GM19351 (cell line): ENCODE measurements at regions not wholly inside any gene's neighbourhood (a gene's known extent, or its start where the extent isn't known, plus 50 kb on each side); places are given as distances from the start of the nearest gene placed in this dataset.

ENCODE experiments used
- ATAC-seq: cut with Tn5 transposase; IDR thresholded peaks from one replicate; pipeline ENCODE4 v1.9.1; 2021; ENCODE audit warnings: mild to moderate bottlenecking, moderate library complexity; ENCODE audit not compliant: unreplicated experiment

DNA sequence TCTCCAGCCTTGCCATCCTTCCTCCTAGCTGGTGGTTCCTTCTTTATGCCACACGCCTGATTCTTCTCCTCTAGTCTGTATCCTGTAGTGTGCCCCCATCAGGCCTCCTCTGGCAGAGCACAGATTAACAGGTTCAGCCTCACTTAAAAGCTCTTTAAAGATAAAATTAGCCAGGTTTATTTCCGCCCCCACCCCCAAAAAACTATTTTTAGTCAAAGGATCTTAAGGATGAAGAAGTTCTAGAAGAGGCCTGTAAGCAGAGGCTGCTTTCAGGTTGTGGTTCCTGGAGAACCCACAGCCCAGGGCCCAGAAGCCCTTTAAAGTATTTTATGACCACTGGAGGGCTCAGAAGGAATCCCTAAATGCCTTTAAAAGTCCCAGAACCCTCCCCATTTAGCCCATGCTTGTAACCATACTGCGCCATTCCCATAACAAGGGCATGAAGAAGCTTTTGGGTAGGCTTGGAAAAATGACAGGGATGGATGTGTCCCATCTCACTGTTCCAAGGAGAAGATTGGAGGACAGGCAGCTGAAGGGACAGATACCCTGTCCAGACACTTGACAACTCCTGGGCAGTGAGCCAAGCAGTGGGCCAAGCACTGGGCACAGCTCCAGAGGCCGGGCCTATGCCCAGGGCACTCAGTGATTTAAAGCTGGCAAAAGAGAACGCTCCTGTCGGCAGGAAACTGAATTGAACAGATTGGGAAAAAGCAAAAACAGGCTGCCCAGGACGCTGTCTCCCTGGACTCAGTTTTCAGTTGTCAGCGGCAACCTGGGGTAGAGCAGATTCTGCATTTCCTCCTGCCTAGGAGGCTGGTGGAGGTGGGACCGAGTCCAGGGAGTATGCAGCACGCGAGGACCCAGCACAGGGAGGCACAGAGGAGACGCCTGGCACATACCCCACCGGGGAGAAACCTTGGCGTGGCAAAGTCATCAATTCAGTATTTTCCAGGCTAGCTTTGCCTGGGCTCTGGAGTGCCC, 106.3 kb upstream of the SSBP2 start:
- ATAC-seq, result no peak

DNA sequence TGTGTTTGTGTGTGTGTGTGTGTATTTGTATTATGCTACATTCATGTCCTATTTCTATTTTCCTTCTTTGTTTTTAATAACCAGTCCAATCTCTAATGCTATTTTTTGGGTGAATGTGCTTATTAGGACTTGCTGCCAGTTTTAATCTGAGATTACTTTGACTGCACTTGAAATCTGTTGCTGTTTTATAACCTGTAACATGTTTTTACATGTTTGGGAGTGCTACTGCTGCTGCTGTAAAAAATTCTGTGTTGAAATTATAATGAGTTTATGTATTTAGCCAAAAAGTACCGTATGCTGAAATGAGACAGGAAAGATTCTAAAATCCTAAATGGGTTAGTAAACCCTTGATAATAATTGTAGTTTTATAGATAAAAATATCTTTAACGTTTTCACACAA, 104.7 kb upstream of the SSBP2 start:
- ATAC-seq, result no peak

DNA sequence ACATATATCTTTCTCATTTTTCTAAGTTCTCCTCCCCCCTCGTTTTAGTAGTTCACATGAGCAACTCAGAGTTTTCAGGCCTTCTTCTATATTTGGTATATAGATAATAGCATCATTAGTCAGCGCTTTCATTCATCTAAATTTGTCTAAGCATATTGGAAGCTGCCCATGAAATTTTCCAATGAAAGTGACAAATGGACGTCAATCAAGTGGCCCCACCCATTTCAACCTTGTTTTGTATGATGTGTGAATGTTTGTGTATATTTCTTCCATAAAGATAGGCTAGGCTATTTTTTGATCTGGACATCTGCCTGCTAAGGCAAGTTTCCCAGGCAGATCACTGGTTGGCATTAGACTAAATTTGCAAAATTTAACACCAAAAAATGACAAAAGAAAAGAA, 104.0 kb upstream of the SSBP2 start:
- ATAC-seq, result no peak

DNA sequence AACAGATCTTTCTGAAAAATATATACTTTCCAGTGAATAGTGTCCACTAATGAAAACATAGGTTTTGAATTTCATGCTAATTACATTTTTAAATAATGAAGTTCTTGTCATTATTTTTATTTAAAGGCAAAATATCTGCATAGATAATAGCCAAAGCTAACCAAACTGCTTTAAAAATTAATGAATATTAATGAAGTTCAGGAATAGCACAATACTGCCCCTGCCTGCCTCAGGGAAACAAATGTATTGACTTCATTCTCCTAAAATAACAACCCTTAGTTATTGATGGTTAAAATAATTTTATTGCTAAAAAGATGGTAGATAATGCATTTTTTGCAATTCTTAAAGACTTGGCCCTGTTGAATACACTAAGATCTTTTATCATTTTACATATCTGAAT, 103.6 kb upstream of the SSBP2 start:
- no peak for ATAC-seq

DNA sequence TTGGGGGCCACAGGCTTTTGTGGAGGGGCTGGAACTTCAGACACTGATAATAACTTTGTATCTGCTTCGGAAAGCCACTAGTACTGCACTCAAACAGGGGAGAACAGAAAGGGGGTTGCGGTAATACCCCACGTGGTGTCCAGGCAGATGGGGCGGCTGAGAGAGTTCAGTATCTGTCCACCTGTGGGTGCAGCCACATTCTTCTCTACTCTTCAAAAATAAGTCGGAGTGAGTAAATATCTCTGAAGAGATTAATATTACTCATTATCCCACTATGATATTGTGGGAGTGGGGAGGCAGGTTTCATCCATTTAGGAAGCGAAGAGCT, 102.1 kb upstream of the SSBP2 start:
- ATAC-seq, result no peak

DNA sequence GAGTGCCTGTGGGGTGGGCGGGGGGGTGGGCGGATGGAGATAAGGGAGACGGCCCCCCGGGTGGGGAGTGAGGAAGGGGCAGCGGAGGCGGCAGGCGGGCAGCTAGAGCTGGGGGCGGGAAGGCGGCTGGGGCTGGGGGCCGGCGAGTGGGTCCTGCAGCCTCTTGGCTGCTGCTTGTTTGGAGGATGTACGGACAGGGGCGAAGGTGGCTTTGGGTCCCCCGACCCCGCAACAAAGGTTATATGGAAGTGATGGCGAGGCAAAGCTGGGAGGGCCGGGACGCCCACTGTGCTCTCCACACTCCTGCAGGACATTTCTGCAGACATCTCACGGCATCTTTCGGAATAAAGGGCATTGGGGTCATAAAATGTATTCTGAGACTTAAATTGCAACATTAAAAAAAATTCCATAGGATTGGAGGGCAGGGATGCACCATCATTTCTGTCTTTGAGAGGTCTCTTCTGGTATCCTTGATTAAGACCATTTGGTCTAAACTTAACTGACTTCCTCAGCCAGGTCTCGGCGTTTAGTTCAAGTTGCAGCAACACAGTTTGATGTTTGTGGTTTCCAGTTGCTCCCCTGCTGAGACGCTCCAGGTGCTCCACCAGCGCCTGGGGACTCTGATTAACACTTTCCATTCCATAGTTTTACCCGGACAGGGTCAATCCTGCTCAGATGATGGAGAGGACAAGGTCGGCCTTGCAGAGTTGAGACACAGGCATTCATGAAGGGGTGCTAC, 101.6 kb upstream of the SSBP2 start:
- no peak for ATAC-seq

DNA sequence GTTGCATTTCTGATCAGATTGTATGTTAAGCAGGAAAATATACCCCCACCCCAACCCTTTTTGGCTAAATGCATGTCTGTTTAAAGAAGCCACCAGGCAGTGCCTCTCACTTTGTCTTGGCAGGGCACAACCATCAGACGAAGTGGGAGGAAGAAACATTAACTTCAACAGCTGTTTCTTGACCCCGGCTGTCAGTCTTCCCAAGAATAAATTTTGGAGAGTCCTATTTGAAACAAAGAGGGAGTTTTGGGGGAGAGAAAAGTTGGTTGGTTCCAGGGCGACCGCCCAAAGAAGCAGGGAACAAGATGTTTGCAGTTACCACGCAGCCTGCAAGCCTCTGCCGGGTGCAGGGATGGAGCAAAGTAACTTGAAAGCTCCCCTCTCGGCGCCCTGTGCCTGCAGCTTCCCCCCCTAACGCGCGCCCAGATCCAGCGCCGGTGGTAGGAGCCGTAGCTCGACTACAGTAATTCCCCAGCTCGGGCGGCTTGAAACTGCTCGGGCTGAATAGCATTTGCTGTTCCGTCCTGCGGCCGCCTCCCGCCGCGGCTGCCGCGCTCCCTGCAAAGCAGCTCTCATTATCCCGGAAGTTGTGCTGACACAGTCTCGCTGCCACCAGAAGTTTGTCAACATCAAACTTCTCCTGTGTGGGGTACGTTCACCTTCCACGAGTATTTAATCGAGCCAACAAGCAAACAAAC, 100.7 kb upstream of the SSBP2 start:
- peak; percentile 83 for ATAC-seq

DNA sequence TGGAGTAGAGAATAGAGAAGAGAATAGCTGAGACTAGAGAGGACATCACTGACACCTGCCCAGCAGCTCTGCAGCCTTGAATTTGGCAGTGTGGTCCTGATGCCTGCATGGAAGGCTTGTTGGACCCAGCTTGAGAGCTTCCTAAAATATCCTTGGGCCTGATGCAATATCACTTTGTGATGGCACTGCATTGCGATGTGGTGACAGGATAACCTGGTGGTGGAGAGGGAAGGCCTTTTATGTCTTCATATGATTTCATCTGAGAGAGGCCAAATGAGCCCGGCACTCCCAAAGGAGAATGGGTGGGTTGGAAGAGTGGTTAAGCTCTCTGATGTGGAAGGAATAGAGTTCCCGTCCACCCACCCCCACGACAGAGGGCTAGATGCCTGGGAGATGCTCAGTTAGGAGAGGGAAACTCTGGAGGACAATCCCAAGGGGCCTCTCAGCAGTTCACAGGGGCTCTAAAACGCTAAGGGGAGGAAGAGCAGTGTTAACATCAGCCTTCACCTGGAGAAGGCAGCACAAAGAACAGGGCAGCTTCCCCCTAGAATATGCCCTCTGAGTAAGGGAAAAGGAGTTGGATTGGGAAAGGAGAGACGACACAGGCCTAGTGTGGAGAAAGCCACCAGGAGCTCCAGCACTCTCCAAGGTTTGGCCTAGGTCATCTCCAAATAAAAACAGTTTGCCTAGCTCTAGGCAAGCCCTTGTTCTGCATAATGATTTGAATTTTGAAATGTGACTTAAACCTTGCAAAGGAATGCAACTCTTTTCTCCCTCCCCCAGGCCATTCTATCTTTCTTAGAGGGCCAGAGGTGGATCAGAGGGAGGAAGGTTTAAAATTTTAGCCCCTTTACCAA, 99.8 kb upstream of the SSBP2 start:
- ATAC-seq, result peak; percentile 3

DNA sequence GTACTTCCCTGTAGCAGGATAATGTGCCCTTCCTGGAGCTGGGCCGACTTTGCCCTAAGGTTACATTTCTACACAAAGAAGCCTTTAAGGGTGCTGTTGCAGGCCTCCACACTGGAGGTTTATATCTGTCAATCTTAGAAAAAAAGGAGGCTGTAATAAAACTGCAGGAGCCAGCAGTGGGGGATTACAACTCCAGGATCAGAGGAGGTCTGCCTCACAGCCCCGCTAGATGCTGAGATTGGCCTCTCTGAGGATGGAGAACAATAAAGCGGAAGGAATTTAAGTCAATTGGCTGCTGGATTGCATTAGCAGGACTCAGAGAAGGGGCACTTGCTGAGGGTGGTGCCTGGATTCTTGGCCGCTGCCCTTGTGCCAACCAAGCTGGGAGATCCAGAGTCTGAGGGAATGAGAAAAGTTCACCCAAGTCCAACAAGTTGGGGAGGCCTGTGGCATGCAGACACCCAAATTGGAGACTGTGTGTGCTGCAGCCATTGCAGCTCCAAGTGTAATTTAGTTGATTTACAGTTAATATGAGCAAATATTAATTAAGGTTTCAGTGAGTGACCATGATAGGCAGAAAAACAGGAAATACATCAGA, 99.0 kb upstream of the SSBP2 start:
- ATAC-seq, result no peak

DNA sequence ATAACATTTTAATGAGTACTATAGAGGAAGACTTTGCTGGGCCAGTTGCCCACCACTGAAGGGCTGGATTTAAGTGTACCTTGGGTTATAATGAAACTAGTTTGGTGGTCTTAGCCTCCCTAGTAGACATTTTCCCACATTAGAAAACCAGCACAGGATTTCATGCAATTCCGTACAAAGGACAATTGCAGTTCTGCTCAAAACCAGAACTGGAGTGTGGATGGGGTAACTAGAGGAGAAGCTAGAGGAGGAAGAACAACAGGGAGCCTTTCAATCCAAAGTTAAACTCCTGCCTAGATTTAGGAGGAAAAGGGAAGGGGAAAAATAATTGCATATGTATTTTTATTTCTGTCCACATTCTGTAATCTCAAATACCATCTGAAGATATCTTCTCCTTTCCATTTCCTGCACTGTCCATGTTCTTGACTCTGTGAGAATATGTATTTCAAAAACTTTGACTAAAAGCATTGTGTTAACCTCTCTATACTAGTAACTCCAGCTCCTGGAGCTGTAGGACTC, 97.5 kb upstream of the SSBP2 start:
- no peak for ATAC-seq

DNA sequence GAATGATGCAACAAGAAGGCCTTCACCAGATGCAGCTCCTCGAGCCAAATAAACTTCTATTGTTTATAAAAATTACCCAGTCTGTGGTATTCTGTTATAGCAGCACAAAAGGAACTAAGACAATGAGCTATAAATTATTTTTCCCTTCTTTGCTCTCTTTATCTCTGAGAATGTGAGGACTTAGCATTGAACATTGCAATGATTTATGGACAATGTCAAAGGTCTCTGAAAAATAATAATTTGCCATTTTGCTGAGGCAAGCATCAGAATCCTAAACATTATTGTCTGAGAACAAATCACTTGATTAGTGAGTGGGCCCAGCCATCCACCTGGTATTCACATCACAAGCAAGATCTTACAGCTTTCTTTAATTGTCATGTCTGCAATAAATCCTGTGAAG, 95.4 kb upstream of the SSBP2 start:
- no peak for ATAC-seq

DNA sequence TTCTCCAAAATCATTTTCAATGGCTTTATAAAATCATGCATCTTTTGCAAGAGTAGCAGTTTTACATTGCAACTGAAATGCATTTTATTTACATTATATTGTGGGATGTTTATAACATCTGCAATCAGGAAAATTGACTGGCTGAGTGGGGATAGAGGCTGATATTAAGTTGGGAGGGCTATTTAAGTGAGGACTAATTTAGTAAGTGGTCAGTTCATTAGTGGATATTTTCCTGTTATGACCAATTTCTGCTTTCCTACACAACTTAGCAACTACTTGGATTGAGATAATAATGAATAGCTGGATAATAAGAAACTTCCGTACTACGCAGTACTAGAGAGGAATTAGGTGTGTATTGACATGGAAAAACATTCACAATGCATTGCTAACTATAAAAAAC, 92.9 kb upstream of the SSBP2 start:
- ATAC-seq, result no peak

DNA sequence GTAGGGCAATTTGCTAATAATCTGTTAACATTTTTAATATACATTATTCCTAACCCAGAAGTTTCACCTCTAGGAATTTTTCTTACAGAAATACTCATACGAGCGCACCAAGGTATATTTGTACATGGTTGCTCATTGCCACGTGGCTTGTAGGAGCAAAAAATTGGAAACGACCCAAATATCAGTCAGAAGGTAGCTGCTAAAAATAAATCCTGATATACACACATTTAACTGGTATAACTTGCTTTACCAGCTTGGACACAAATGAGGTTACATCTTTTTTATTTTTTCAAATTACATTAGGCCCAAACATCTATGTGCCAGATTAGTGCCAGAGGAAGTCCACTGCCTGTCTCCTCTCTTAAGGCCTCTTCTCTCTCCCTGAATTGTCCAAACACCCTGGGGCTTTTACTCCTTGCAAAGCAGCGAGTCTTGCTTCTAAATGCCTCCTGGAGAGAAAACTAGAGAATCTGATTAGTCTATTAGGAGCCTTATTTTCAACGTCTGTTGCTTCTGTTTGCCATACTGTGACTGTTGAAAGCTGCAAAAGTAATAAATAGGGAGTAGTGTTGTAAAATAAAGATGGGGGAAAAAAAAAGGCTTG, 92.0 kb upstream of the SSBP2 start:
- no peak for ATAC-seq

DNA sequence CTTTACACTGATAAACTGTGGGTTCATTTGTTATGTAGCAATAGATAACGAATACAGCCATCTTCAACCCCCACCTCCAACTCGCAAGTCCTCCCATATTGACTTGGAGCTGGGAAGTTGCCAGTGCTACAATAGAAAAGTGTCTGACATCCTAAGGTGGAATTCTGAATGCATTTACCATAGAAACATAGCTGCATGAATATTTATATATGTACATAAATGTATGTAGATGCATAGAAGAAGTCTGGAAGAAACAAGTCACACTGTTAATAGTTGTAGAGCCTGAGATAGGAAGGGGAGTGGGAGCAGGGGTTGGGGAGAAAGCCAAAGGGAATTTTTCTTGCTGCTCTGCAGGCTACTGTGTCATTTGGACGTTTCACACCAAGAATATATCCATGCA, 88.1 kb upstream of the SSBP2 start:
- ATAC-seq, result no peak

DNA sequence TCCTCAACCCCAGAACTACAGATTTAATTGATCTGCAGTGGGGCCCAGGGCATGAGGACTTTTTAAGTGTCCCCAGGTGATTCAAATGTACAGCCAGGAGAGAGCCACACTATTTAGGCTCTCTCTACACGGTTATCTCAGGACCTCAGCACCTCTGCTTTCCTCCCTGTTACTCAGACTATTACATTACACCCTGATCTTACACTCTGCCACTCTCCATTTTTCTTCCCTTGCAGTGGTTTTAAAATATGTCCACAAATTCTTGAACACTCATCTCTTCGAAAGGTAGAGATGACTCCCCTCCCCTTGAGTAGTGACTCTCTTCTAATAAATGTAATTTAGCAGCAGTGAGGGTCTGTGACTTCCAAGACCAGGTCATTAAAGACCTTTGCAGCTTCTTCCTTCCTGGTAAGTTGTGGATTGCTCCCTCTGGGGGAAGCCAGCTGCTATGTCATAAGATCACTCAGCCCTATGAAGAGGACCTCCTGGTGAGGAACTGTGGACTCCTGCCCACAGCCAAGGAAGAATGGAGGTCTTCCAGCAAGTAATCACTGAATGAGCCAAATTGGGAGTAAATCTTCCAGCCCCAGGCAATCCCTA, 87.5 kb upstream of the SSBP2 start:
- ATAC-seq, result peak; percentile 94

DNA sequence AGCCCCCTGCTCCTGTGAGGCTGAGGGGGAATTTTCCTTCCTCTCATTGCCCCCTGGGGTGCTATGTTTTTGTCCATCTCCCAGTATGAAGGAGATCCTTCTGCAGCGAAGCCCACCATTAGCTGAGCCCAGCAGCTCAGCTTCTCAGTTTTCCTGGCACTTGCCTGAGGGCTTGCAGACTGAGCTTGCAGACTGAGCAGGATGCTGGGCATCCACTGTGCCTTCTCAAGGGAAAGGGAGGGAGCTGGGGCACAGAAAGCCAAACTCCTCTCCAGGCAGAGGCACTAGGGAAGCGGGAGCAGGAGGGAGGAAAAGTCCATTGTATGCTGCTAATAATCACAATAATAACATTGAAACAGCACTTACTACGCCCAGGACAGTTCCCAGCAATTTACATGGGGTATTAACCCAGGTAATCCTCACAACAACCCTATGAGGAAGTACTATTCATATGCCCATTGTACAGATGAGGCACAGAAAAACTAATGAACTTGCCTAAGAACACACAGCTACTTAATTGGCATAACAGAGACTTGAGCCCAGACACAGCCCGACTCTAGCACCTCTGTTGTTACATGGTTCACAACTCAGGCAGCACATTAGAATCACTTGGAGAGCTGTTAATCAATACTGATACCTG, 86.9 kb upstream of the SSBP2 start:
- no peak for ATAC-seq

DNA sequence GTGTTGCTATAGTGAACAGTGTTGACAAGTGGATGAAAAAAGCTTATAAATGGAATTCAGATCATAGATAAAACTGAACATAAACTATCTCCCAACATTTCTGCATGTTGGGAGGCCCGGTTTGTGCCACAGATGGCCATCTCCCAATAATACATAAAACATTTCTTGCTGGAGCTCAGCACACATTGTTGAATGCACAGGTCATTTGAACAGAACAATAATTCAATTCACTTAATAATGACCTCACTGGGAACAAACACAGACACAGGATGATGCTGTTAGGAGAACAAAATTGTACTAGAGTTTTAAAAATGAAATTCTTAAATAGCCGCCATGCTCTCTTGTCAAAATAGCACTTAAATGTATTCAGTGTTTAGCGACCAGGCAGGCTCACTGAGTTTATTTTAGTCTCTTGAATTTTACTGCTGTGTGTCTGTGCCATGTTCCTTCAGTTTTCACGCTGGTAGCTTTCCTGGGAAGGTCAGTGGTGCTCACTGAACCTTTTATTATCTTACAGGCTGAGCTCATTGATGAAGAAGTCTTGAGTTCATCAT, 85.0 kb upstream of the SSBP2 start:
- ATAC-seq, result no peak

DNA sequence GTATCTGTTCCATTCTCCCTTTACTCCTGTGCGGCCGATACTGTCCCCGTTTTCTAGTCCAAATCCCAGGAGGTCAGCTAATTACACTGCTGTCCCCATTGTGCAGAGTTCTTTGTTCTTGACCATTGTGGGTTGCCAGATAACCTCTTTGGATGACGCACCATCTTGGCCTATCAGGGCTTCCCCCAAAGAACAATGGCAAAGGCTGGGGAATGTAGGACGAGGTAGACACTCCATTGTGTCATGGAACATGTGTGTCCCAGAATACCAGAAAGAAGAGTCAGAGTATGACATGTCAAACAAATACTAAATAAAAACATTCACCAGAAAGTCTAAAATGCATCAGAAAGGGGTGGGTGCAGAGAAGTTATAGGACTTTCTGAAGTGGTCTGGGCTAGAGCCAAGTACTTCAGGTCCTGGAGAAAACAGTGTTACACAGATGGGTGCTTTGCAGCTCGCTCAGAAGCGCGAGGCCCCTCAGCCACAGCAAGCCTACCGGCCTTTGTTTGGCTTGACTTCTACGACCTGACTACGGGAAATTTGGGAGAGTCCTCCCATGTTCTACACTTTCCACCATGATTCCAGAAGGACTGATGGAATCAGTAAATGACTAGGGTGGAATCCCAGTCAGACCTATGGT, 83.2 kb upstream of the SSBP2 start:
- no peak for ATAC-seq
